Myocyte (in vitro differentiated cells): ENCODE measurements at regions not wholly inside any gene's neighbourhood (a gene's known extent, or its start where the extent isn't known, plus 50 kb on each side); places are given as distances from the start of the nearest gene placed in this dataset.
"Not testable (repeated sequence)": the region's sequence is repeated elsewhere in the genome, so short reads cannot be mapped to it uniquely, and the experiment has no call there.

Experiments
- DNase-seq: peaks from one replicate; pipeline ENCODE4 v3.0.0-alpha.2; 2012; ENCODE audit warnings: low read depth

DNA sequence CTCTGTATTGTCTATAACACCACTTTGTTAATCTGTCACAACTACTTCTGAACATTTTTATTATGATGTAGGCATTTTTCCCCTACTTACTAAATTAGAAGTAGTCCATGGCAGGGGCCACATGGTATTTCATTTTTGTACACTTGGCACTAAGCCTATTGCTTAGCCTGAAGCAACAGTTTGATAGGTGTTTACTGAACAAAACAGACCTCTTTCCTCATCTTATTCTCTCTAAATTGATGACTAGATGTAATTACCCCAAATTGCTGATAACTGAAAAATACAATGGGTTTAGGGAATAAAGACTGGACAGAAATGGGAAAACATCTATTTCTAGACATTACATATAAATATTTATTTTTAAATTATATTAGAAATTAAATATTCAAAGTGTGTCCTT is 633.8 kb downstream of the SLCO4C1 start:
- DNase-seq = no peak

DNA sequence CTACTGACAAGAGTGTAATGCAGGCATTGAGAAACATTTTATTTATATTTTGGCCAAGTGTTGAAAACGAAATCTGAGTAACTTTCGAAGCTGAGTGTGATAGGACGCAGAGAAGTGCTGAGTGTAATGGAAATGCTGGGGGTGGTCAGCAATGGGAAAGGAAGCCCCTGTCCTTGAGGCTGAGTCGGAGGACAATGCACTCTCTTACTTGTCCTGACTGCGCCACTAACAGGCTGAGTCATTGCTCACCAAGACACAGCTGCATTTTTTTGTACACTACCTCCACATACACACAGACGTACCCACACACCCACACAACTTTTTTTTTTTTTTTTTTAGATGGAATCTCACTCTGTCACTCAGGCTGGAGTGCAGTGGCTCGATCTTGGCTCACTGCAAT is 637.7 kb downstream of the SLCO4C1 start:
- DNase-seq = no peak

DNA sequence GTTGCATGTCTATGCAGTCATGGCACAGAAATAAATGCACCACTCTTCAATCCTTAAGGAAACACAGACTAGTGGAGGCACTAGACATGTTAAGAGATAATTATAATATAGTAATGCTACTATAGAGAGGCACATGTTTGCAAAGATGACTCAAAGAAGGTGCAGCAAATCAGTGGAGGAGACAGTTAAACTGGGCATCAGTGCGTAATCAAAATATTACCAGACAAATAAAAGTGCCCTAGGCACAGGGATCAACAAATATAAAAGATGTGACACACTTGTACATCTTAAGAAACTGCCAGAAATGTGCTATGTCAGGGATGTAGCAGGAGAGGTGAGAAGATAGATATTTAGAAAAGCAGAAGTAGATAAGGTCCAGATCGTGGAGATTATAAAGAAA is 642.1 kb downstream of the SLCO4C1 start:
- no peak for DNase-seq

DNA sequence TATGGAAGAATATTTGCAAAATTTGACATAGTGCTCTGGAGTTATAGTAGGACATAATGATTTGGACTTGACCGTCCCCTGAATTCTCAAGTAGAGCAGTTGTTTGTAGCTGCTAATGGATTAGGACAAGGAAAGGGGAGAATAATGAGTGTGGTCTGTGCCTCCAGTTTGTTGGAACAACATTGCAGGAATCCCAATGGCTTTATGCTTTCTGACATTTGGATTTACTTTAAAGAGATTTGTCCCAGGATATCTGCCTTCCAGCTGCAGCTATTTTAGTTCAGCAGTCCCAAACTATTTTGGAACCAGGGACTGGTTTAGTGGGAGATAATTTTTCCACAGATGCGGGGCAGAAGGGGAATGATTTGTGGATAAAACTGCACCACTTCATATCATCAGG is 648.2 kb downstream of the SLCO4C1 start:
- DNase-seq = no peak

DNA sequence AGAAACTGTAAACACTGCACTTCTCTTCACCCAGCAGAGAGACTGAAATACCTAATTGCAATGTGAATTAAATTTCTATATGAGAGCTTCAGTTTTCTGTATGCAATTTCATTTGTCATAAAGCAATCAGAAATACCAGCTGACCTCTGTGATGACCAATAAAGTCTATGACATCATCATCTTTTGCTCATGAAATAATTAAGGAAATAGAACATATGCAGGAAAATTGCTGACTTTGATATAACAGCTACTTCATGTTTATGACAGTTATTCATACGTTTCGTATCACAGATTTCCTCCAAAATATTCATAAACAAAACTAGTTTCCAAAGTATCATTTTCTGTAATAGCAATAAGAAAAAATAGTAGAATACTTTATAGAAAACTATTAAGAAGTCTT is 652.3 kb downstream of the SLCO4C1 start:
- DNase-seq = no peak

DNA sequence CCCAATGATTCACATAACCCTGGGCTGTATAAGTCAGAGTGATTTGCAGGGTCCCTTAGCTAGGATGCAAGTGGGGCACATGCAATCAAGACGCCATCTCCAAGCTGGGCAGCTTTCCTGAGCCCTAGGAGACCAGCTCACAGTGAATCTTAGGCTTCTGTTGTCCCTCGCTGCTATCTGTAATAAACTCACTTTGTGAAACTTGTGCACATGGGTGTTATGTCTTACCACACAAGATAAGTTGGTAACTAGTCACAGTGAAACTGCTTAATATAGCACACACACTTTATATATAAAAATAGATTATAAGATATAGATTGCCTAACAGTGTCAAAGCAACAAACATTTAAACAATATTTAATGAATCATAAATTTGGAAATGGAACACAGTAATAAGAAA is 658.5 kb downstream of the SLCO4C1 start:
- no peak for DNase-seq

DNA sequence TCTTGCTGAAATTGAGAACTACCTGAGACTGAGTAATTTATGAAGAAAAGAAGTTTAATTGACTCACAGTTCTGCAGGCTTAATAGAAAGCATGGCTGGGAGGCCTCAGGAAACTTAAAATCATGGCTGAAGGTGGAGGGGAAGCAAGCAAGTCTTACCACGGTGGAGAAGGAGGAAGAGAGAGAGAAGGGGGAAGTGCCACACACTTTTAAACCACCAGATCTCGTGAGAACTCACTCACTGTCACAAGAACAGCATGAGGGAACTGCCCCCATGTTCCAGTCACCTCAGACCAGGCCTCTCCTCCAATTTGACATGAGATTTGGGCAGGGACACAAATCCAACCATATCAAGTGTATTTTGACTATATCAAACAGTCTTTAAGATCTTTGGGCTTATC is 668.3 kb downstream of the SLCO4C1 start:
- DNase-seq = not testable (repeated sequence)

DNA sequence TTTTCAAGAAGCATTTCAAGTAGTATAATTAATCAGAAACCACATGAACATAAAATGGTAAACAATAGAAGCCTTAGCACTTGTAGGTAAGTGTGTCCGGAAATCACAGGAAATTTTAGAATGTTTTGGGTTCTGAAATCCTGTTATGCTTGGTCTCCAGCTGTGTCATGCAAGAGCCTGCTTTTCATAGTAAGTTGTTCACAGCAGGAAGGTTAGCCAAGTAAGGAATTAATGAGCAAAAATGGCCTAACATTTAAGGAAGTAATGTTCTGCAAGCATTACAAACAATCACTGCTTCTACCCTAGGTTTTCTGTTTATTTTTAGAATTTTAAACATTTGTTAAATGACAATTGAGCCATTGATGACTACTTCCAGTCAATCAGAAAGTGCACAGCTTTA is 669.5 kb downstream of the SLCO4C1 start:
- no peak for DNase-seq

DNA sequence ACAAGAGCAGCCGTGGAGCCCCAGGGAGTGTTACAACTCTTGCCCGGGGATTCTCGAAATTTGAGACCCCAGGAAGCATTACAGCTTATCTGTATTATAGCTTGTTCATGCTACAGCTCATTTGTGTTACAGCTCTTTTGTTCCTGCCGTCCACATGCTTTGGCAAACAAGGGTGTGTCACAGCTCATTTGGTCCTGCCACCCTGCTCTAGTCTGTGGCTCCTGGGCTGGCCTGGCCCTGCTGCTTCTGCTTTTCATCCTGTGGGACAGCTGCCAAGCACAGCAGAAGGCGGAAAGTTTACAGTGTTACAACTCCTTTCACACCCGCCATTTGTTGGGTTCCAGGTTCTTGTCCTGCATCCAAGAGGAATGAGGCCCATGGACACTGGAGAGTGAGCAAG is 685.0 kb downstream of the SLCO4C1 start:
- DNase-seq = no peak

DNA sequence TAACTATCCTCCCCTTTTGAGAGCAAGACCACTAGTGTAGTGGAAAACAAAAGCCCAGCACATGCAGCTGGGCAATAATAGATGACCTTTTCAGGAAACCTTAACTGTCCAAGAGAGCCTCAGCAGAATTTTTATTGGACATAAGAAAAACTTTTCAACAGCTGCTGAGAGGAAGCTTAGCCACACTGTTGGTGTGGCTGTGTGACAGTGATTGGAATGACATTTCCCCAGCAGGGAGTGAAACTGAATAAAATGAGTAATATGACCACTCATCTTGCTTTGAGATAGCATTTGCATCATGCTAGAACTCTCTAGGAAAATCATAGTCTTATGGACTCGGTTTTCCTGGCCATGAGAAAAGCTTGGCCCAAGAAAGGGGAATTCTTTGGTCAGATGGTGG is 687.8 kb downstream of the SLCO4C1 start:
- DNase-seq = peak; percentile 29

DNA sequence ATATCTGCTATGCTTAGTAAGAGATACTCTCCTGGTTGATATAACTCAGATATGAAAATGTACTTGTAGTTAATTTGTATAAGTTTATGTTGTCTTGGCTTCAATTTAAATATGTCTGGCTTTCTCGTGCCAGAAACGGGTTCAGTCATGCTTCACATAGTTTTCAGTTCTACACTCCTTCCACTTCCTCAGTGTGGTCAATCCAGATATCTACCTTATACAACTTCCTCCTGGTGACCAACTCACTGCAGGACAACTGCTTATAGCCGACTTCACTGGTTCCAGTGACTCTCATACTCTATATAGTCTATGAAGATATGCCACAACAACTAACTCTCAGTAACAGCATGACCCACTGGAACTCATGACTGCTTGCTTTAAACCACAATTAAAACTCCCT is 690.4 kb downstream of the SLCO4C1 start:
- no peak for DNase-seq

DNA sequence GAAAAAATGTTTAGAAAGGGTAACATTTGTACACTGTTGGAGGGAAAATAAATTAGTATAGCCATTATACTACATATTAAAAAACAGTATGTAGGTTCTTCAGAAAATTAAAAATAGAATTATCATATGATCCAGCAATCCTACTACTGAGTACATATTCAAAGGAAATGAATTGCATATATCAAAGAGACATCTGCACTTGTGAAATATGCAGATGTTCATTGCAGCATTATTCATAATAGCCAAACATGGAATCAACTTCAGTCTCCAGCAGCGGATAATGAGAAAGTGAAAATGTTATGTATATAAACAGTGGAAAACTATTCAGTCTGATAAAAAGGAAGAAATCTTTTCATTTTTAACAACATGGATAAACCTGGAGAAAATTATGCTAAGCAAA is 695.5 kb downstream of the SLCO4C1 start:
- DNase-seq = no peak

DNA sequence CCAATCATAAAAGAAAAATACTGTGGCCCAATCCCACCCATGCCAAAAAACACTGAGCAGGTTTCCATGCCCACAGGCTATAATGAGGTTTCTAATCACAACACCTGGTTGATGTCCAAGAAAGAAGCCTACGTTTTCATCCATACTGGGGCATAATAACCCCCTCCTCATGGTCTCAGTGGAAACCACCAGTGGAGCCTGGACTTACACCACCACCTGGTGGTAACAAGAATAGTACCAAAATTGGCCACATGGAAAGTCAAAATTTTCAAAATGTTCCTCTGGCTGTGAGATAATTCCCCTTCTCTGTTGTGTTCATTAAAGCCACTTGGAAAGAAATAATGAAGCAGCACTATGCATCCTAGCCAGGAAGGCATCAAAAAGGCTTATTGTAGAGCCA is 687.3 kb upstream of the ST8SIA4 start:
- DNase-seq = no peak

DNA sequence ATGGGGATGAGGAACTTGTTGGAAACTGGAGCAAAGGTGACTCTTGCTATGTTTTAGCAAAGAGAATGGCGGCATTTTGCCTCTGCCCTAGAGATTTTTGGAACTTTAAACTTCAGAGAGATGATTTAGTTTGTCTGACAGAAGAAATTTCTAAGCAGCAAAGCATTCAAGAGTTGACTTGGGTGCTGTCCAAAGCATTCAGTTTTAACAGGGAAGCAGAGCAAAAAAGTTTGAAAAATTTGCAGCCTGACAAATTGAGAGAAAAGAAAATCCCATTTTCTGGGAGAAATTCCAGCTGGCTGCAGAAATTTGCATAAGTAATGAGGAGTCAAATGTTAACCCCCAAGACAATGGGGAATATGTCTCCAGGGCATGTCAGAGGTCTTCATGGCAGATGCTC is 682.3 kb upstream of the ST8SIA4 start:
- no peak for DNase-seq

DNA sequence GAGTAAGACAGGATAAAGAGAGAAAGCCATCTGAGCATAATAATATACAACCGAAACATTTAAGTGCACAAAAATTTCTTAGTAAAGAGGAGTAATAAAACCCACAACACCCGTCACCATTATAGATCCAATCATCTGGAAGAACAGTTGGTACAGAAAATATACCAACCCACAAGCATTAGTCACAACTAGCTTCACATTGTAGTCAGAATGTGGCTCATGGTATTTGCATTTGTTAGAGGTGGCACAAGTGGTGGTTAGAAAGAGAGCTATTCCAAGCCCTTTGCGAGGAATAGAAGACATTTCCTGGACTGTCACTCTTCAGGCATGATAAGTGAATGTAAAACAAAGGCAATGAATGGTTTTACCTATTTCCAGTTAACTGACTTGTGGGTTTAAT is 677.5 kb upstream of the ST8SIA4 start:
- DNase-seq = peak; percentile 12

DNA sequence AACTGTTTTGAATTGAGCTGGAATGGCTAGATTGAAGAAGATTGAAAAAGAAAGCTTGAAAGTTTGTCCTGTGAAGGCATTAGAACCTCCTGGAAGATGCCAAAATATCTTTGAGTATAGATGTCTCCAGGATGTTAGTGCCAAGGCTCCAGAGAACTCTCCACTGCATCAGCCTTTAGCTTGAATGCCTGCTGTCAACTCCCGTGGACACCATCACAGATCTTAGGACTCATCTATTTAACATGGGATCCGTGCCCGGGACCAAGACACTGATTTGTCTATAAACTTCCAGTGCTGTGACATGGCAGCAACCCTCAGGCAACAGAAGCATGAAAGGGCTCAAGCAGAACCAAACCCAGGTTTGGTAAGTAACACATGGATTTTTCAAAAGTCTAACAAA is 670.9 kb upstream of the ST8SIA4 start:
- no peak for DNase-seq

DNA sequence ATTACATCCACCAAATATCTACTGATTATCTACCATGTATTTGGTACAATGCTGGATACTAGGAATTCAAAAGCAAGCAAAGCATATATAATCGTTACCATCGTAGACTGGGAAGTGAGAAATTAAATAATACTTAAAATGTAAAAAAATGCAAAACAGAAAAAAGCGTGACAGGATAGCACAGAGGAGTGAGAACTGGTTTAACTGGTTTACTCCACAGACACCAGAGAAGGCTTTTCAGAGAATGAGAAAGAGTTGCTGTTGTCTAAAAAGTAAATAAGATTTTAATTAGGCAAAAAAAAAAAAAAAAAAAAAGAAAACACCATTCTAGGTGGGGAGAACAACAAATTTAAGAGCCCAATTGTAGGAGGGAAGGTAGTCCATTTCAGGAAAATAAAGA is 657.9 kb upstream of the ST8SIA4 start:
- no peak for DNase-seq

DNA sequence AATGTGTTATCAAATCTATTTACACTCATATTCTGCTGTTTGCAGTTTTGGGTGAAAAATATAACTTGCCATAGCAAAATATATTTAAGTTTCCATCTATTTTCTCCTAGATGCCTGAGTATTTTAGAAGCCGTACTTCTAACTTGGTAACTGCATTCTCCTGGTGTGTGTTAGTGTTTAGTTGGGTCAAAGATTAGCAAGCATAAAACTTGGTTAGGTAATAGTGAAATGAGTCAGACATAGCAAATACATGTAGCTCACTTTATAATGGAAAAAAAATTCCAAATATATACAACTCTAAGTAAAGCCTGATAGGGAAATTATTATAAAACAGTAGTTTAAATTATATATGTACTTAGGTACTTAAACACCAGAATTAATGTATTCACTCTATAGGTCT is 640.7 kb upstream of the ST8SIA4 start:
- DNase-seq = no peak

DNA sequence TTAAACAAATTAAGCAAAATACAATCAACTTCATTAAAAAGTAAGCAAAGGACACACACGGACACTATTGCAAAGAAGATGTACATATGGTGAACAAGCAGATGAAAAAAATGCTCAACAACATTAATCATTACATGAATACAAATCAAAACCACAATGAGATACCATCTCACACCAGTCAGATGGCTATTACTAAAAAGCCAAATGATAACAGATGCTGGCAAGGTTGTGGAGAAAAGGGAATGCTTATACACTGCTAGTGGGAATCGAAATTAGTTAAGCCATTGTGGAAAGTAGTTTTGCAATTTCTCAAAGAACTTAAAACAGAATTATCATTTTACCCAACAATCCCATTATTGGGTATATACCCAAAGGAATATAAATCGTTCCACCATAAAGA is 636.2 kb upstream of the ST8SIA4 start:
- DNase-seq = no peak

DNA sequence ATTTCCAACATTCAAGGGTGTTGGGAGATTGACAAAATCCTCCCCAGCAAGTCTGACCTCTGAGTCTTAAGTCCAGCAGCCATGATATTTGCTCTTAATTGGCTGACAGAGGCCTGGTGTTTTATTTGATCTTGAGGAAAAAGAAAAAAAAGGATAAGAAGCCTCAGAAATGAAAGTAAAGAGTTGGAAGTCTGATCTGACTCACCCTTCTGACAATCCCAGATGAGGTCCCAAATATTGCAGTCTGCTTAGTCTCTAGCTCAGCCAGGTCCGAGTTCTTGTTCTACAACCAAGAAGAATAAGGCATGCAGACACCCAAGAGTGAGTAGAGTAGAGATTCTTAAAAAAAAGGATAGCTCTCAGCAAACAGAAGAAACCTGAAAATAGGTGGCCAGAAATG is 632.5 kb upstream of the ST8SIA4 start:
- DNase-seq = peak; percentile 6

DNA sequence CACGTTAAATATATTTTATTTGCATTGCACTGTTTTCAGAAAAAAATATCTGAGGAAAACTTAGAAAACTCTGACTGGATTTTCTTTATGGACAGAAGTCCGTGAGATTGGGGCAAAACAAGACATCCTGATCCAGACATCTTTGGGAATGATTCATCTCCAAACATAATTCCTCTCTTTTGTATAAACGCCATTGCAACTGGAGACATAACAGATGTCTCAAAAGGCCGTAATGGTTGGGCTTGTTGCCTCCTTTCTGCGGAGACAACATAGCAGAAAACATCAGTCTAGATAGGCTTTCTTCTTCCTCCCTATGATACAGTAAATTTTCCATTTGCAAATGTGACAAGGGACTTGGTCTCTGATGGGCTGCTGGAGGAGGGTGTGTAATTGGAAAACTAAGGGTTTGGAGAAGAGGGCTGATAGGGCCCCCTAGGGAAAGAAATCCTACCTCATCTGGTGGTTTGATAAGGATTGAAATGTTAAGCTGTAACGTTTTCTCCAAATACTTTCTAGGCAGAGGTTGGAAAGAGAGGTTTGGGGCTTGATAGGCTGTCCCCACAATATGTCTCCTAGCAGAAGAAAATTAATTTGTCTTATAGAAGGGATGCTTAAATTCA is 631.5 kb upstream of the ST8SIA4 start:
- DNase-seq = peak; percentile 7

DNA sequence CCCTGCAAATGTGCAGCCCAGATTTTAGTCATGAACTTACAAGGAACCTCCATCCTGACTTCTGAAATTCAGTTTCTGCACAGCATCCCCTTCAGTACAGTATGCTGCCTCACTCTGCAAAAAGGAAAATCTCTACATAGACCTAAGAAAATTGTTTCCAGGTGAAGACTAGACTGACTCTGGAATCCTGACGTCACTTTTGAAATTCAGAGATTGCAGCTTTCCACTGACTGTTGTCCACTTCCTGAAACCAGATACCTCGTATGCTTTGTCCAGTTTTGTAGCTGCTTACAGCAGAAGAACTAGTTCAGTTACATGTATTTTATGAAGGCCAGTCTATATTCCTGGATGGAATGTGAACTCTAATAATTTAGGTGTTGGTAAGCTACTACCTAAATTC is 629.3 kb upstream of the ST8SIA4 start:
- DNase-seq = no peak

DNA sequence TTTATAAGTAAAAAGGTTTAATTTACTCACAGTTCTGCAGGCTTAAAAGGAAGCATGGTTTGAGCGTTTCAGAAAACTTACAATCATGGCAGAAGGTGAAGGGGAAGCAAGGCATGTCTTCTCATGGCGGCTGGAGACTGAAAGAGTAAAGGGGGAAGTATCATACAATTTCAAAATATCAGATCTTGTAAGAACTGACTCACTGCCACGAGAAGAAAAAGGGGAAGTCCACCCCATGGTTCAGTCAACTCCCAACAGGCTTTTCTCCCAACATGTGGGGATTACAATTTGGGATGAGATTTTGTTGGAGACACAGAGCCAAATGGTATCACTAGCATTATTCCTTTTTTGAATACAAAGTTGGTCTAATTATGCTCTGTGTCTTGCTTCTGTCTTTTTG is 627.9 kb upstream of the ST8SIA4 start:
- DNase-seq = no peak

DNA sequence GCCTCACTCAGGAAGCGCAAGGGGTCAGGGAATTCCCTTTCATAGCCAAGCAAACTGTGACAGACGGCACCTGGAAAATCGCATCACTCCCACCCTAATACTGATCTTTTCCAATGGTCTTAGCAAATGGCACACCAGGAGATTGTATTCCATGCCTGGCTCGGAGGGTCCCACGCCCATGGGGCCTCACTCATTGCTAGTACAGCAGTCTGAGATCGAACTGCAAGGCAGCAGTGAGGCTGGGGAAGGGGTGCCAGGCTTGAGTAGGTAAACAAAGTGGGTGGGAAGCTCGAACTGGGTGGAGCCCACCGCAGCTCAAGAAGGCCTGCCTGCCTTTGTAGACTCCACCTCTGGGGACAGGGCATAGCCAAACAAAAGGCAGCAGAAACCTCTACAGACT is 626.0 kb upstream of the ST8SIA4 start:
- DNase-seq = not testable (repeated sequence)
